Panc1 (cell line): ENCODE measurements at regions not wholly inside any gene's neighbourhood (a gene's known extent, or its start where the extent isn't known, plus 50 kb on each side); places are given as distances from the start of the nearest gene placed in this dataset.

Experiments used
- ATAC-seq: fragments of 200-7000 bp; cut with Tn5 transposase; 2 replicates; pipeline ENCODE4 v1.9.1; 2020; ENCODE audit warnings: mild to moderate bottlenecking, moderate library complexity
- BruUV-seq: library from RNA; stranded (reverse); fragments of 400-500 nt; replicated peaks from 2 replicates; lab custom pipeline; 2021; lab: Mats Ljungman, UMichigan
- CTCF ChIA-PET: fragments of 300-600 bp; sonication (Branson Sonifier 250); formaldehyde crosslinking; loops from one replicate; lab custom pipeline; 2022; ENCODE audit warnings: antibody characterized with exemption; lab: Charles Lee
- POLR2A ChIA-PET: fragments of 300-600 bp; sonication (Branson Sonifier 250); formaldehyde crosslinking; loops from one replicate; lab custom pipeline; 2022; ENCODE audit warnings: antibody characterized with exemption; lab: Charles Lee
- DNase-seq: peaks from one replicate; pipeline ENCODE4 v3.0.0-alpha.2; 2010; ENCODE audit warnings: low read depth, low spot score
- H3K27ac ChIP-seq: 2 replicates; pipeline ENCODE4 v1.5.1; 2011; ENCODE audit warnings: mild to moderate bottlenecking, low read length, inconsistent platforms
- H3K27me3 ChIP-seq: fragments of 200-500 bp; sonication (Bioruptor generic); 2 replicates; pipeline ENCODE4 v1.6.0; 2014; ENCODE audit warnings: low read length, inconsistent platforms; ENCODE audit not compliant: control insufficient read depth, insufficient read depth
- H3K36me3 ChIP-seq: fragments of 200-500 bp; sonication (Bioruptor generic); 2 replicates; pipeline ENCODE4 v1.5.1; 2014; ENCODE audit warnings: inconsistent platforms, mild to moderate bottlenecking, low read length, moderate library complexity; ENCODE audit not compliant: control insufficient read depth, insufficient read depth
- H3K4me1 ChIP-seq: 2 replicates; pipeline ENCODE4 v1.5.1; 2011; ENCODE audit warnings: inconsistent platforms, mild to moderate bottlenecking, low read length, moderate library complexity; ENCODE audit not compliant: control insufficient read depth, insufficient read depth
- H3K4me3 ChIP-seq, 2 experiments: 2 replicates each; pipeline ENCODE4 v1.5.1; 2011 to 2012; ENCODE audit warnings: low read depth in 2 of 2, low read length in 2 of 2, mild to moderate bottlenecking in 2 of 2, inconsistent platforms in 1 of 2, moderate library complexity in 1 of 2
- H3K9me3 ChIP-seq: fragments of 200-500 bp; sonication (Bioruptor generic); 2 replicates; pipeline ENCODE4 v1.5.1; 2014; ENCODE audit warnings: low read depth, mild to moderate bottlenecking, inconsistent platforms, low read length, moderate library complexity; ENCODE audit not compliant: control insufficient read depth, insufficient read depth
- CTCF ChIP-seq: fragments of 450-650 bp; IDR thresholded peaks from 2 replicates; pipeline ENCODE4 v1.5.1; 2017; ENCODE audit warnings: mild to moderate bottlenecking
- POLR2AphosphoS5 ChIP-seq: IDR thresholded peaks from 2 replicates; pipeline ENCODE4 v1.6.1; 2012; ENCODE audit warnings: mild to moderate bottlenecking, low read depth, low read length, moderate library complexity
- SIN3A ChIP-seq: IDR thresholded peaks from 2 replicates; pipeline ENCODE4 v1.6.1; 2012; ENCODE audit warnings: low read depth, mild to moderate bottlenecking, low read length, moderate library complexity, borderline replicate concordance; ENCODE audit not compliant: insufficient read depth
- TCF7L2 ChIP-seq: IDR thresholded peaks from 2 replicates; pipeline ENCODE4 v1.6.1; 2011; ENCODE audit warnings: mild to moderate bottlenecking, low read depth, low read length, inconsistent platforms
- in situ Hi-C: cut with HindIII; loops from 2 replicates; pipeline ENCODE4 v1.10.0; 2016; ENCODE audit warnings: low sequenced_read_pairs, low pct_unique_long_range_greater_than_20kb
- intact Hi-C: fragments of 100-400 bp; cut with micrococcal nuclease; formaldehyde crosslinking; loops from one replicate; pipeline ENCODE4 v1.10.0; 2022; ENCODE audit not compliant: unreplicated experiment
- TF ChIP-seq, protein P1 (sequence below), 2 experiments: IDR thresholded peaks; 2 replicates each; pipeline ENCODE4 v1.6.1; 2011 to 2012; ENCODE audit warnings: low read depth in 2 of 2, control low read depth in 1 of 2, low read length in 1 of 2, mild to moderate bottlenecking in 1 of 2, moderate library complexity in 1 of 2; ENCODE audit not compliant: insufficient read depth in 1 of 2

- DNase-seq, result no peak
- Histone ChIP-seq H3K27ac (no peak overlapping the region), H3K36me3 (no peaks in the 10 kb centered on the region), H3K4me3 (no peak overlapping the region), H3K4me1 (no peaks in the 10 kb centered on the region), H3K27me3 (no peaks in the 10 kb centered on the region), H3K9me3 (no peaks in the 10 kb centered on the region)
- TF ChIP-seq TCF7L2 (no peak), SIN3A (no peak), CTCF (no peak), POLR2AphosphoS5 (no peak)
- TF ChIP-seq, protein P1, sequence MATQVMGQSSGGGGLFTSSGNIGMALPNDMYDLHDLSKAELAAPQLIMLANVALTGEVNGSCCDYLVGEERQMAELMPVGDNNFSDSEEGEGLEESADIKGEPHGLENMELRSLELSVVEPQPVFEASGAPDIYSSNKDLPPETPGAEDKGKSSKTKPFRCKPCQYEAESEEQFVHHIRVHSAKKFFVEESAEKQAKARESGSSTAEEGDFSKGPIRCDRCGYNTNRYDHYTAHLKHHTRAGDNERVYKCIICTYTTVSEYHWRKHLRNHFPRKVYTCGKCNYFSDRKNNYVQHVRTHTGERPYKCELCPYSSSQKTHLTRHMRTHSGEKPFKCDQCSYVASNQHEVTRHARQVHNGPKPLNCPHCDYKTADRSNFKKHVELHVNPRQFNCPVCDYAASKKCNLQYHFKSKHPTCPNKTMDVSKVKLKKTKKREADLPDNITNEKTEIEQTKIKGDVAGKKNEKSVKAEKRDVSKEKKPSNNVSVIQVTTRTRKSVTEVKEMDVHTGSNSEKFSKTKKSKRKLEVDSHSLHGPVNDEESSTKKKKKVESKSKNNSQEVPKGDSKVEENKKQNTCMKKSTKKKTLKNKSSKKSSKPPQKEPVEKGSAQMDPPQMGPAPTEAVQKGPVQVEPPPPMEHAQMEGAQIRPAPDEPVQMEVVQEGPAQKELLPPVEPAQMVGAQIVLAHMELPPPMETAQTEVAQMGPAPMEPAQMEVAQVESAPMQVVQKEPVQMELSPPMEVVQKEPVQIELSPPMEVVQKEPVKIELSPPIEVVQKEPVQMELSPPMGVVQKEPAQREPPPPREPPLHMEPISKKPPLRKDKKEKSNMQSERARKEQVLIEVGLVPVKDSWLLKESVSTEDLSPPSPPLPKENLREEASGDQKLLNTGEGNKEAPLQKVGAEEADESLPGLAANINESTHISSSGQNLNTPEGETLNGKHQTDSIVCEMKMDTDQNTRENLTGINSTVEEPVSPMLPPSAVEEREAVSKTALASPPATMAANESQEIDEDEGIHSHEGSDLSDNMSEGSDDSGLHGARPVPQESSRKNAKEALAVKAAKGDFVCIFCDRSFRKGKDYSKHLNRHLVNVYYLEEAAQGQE (IDR thresholded peaks at IDR 0.05; ENCODE audit: insufficient read depth in 1 of 2, low read depth in 2 of 2, low read length in 1 of 2), result no peak
- no peak for ATAC-seq
- ChIA-PET POLR2A (no interaction called here), CTCF (no interaction called here)
- intact Hi-C loops (no loop called here), in situ Hi-C loops (no loop called here)
- BruUV-seq, result no TSS peak
Observed at GRCh38 chrX:39560271-39560670, 537.5 kb downstream of the BCOR start.

DNA sequence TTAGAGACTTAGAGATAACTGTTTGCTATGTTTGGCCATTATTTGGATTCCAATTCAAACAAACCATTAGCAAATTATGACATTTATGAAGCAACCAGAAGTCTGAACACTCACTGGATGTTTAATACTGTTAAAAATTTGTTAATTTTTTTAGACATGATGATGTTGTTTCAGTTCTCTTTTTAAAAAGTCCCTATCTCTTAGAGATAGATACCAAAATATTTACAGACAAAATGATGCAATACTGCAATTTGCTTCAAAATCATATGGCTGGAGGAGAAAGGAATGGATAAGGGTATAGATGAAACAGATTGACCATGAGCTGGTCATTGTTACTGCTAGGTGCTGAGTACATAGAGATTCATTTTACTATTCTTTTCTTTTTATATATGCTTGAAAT, 534.6 kb downstream of the BCOR start:
- Histone ChIP-seq H3K4me1 (no peaks in the 10 kb centered on the region), H3K4me3 (no peak overlapping the region), H3K36me3 (no peaks in the 10 kb centered on the region), H3K27me3 (no peaks in the 10 kb centered on the region), H3K9me3 (no peaks in the 10 kb centered on the region), H3K27ac (no peak overlapping the region)
- ATAC-seq (no peak), DNase-seq (no peak)
- CTCF ChIA-PET, result no interaction called here
- TF ChIP-seq, protein P1 (IDR thresholded peaks at IDR 0.05; ENCODE audit: insufficient read depth in 1 of 2, low read depth in 2 of 2, low read length in 1 of 2), result no peak
- TF ChIP-seq POLR2AphosphoS5, result no peak
- no peak for TF ChIP-seq CTCF
- TF ChIP-seq SIN3A, result no peak
- TF ChIP-seq TCF7L2, result no peak
- in situ Hi-C loops, result no loop called here
- intact Hi-C loops, result no loop called here
- BruUV-seq, result no TSS peak
- POLR2A ChIA-PET, result no interaction called here
